Gastrocnemius medialis (tissue), 4 donors: ENCODE measurements at regions not wholly inside any gene's neighbourhood (a gene's known extent, or its start where the extent isn't known, plus 50 kb on each side); places are given as distances from the start of the nearest gene placed in this dataset.

ENCODE experiments used
- ATAC-seq, 2 donors: fragments of 150-250 bp; one replicate each; pipeline ENCODE4 v1.9.1; 2016
- DNase-seq, 2 donors: peaks; one replicate each; pipeline ENCODE4 v3.0.0-alpha.2; 2019
- H3K27ac ChIP-seq, 4 donors: fragments of 200-600 bp; sonication (generic); 1 replicate in 1 of 4; 2 replicates in 3 of 4; pipeline ENCODE4 v1.5.1; 2016 to 2018; ENCODE audit warnings: mild to moderate bottlenecking in 2 of 4, moderate library complexity in 1 of 4
- H3K27me3 ChIP-seq, 3 donors: fragments of 200-600 bp; sonication (generic) in 2 of 3; 1 replicate in 1 of 3; 2 replicates in 2 of 3; pipeline versions ENCODE4 v1.5.1 to v1.6.0; 2016 to 2019; ENCODE audit warnings: mild to moderate bottlenecking in 1 of 3, moderate library complexity in 1 of 3
- H3K36me3 ChIP-seq, 2 donors: fragments of 200-600 bp; sonication (generic) in 1 of 2; one replicate each; pipeline ENCODE4 v1.5.1; 2017 to 2018
- H3K4me1 ChIP-seq, 2 donors: fragments of 200-600 bp; sonication (generic) in 1 of 2; one replicate each; pipeline ENCODE4 v1.5.1; 2016 to 2017; ENCODE audit warnings: mild to moderate bottlenecking in 2 of 2
- H3K4me3 ChIP-seq, 4 donors: fragments of 200-600 bp; sonication (generic) in 3 of 4; 1 replicate in 1 of 4; 2 replicates in 3 of 4; pipeline ENCODE4 v1.5.1; 2016 to 2019; ENCODE audit warnings: mild to moderate bottlenecking in 2 of 4
- H3K9me3 ChIP-seq, 3 donors: fragments of 200-600 bp; sonication (generic) in 2 of 3; 1 replicate in 1 of 3; 2 replicates in 2 of 3; pipeline ENCODE4 v1.5.1; 2016 to 2019
- CTCF ChIP-seq, 5 experiments: fragments of 450-650 bp in 3 of 5; fragments of 200-600 bp in 2 of 5; sonication (generic) in 2 of 5; IDR thresholded peaks in 4 of 5; conservative IDR thresholded peaks in 1 of 5; 1 replicate in 4 of 5; 2 replicates in 1 of 5; pipeline ENCODE4 v1.5.1; 2016 to 2019; ENCODE audit warnings: antibody characterized with exemption in 5 of 5, mild to moderate bottlenecking in 3 of 5, moderate library complexity in 3 of 5
- POLR2A ChIP-seq, 2 donors: fragments of 450-650 bp; IDR thresholded peaks; one replicate each; pipeline ENCODE4 v1.6.1; 2017; ENCODE audit warnings: antibody characterized with exemption in 2 of 2, mild to moderate bottlenecking in 2 of 2, moderate library complexity in 2 of 2
- in situ Hi-C, 4 donors: fragments of 200-750 bp; cut with MboI; loops; one replicate each; pipeline versions ENCODE4 v1.15.0 to v1.8.0; 2017; ENCODE audit warnings: low sequenced_read_pairs in 4 of 4
- intact Hi-C: fragments of 100-400 bp; cut with DNase I; formaldehyde crosslinking; loops from one replicate; pipeline ENCODE4 v1.15.1; 2023; ENCODE audit warnings: low total_unique reads

GRCh38 chr5:28516722-28517121 lies 1478.3 kb upstream of the CDH9 start:
- Histone ChIP-seq H3K4me3 (no peak overlapping the region), H3K9me3 (no peaks in the 10 kb centered on the region), H3K4me1 (no peaks in the 10 kb centered on the region), H3K27me3 (no peaks in the 10 kb centered on the region), H3K36me3 (no peaks in the 10 kb centered on the region), H3K27ac (no peak overlapping the region)
- DNase-seq = no peak
- ATAC-seq = no peak
- intact Hi-C loops = no loop called here
- in situ Hi-C loops = no loop called here
- TF ChIP-seq CTCF (IDR thresholded peaks at IDR 0.05 in 4 of 5, conservative IDR thresholded peaks at IDR 0.05 in 1 of 5) (no peak), POLR2A (IDR thresholded peaks at IDR 0.05) (no peak)

DNA sequence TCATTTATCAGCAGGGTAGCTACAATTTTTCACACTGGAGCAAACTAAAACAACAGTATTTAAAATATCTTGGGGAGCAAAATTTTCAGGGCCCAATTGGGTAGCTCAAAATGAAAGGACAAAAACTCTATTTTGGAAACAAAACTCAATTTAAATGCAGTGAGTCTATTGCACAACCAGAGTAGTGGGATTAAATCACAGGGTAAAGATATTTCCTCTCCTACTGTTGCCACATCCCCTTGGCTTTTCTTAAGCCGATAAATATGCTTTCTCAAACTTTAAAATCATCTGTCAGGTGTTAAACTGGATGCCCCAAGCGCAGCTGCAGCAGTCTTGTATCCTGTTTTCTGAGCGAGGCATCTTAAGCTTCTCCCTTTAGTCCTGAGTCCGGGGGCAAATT lies 1474.3 kb upstream of the CDH9 start:
- no peak for TF ChIP-seq POLR2A (IDR thresholded peaks at IDR 0.05)
- no peak for TF ChIP-seq CTCF (IDR thresholded peaks at IDR 0.05 in 4 of 5, conservative IDR thresholded peaks at IDR 0.05 in 1 of 5)
- intact Hi-C loops = no loop called here
- no peak overlapping the region for H3K4me3 ChIP-seq
- H3K36me3 ChIP-seq = no peaks in the 10 kb centered on the region
- in situ Hi-C loops = no loop called here
- H3K27me3 ChIP-seq = no peaks in the 10 kb centered on the region
- H3K4me1 ChIP-seq = no peaks in the 10 kb centered on the region
- no peak overlapping the region for H3K27ac ChIP-seq
- ATAC-seq (no peak), DNase-seq (no peak)
- no peaks in the 10 kb centered on the region for H3K9me3 ChIP-seq

DNA sequence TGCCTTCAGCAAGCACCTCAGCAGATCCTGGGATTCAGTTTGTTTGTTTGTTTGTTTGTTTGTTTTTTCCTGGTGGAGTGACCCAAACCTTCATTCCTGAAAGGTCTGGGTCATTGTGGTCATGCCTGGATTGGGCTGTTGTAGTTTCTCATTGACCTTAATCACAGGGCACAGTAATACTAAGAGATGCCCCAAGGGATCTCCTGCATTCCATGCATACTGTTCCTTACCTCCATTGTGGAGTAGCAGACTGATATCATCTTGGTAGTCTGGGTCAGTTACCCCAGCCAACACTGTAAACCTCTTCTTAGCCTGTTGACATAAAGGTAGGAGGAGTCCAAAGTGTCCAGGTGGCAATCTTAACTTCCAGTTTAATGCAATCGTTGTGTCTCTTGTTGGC lies 1466.7 kb upstream of the CDH9 start:
- H3K27ac ChIP-seq = no peak overlapping the region
- ATAC-seq (no peak), DNase-seq (no peak)
- no peaks in the 10 kb centered on the region for H3K27me3 ChIP-seq
- H3K36me3 ChIP-seq = no peaks in the 10 kb centered on the region
- H3K9me3 ChIP-seq = no peaks in the 10 kb centered on the region
- in situ Hi-C loops (no loop called here), intact Hi-C loops (no loop called here)
- H3K4me3 ChIP-seq = no peak overlapping the region
- no peak for TF ChIP-seq CTCF (IDR thresholded peaks at IDR 0.05 in 4 of 5, conservative IDR thresholded peaks at IDR 0.05 in 1 of 5)
- no peak for TF ChIP-seq POLR2A (IDR thresholded peaks at IDR 0.05)
- no peaks in the 10 kb centered on the region for H3K4me1 ChIP-seq

GRCh38 chr5:28500511-28500910 lies 1462.1 kb upstream of the CDH9 start:
- in situ Hi-C loops (no loop called here), intact Hi-C loops (no loop called here)

More at GRCh38 chr5:28500511-28500910, 1462.1 kb upstream of the CDH9 start:
- H3K4me3 ChIP-seq = no peak overlapping the region
- no peak overlapping the region for H3K27ac ChIP-seq
- no peak for DNase-seq
- TF ChIP-seq CTCF (IDR thresholded peaks at IDR 0.05 in 4 of 5, conservative IDR thresholded peaks at IDR 0.05 in 1 of 5) (no peak), POLR2A (IDR thresholded peaks at IDR 0.05) (no peak)
- no peaks in the 10 kb centered on the region for H3K36me3 ChIP-seq
- no peaks in the 10 kb centered on the region for H3K9me3 ChIP-seq
- no peaks in the 10 kb centered on the region for H3K27me3 ChIP-seq
- H3K4me1 ChIP-seq = no peaks in the 10 kb centered on the region
- ATAC-seq = no peak
